Gastrocnemius medialis (tissue), 4 donors: ENCODE measurements at regions not wholly inside any gene's neighbourhood (a gene's known extent, or its start where the extent isn't known, plus 50 kb on each side); places are given as distances from the start of the nearest gene placed in this dataset.
"Not testable (repeated sequence)": the region's sequence is repeated elsewhere in the genome, so short reads cannot be mapped to it uniquely, and the experiment has no call there.

Experiments
- ATAC-seq, 2 donors: fragments of 150-250 bp; one replicate each; pipeline ENCODE4 v1.9.1; 2016
- DNase-seq, 2 donors: peaks; one replicate each; pipeline ENCODE4 v3.0.0-alpha.2; 2019
- H3K27ac ChIP-seq, 4 donors: fragments of 200-600 bp; sonication (generic); 1 replicate in 1 of 4; 2 replicates in 3 of 4; pipeline ENCODE4 v1.5.1; 2016 to 2018; ENCODE audit warnings: mild to moderate bottlenecking in 2 of 4, moderate library complexity in 1 of 4
- H3K27me3 ChIP-seq, 3 donors: fragments of 200-600 bp; sonication (generic) in 2 of 3; 1 replicate in 1 of 3; 2 replicates in 2 of 3; pipeline versions ENCODE4 v1.5.1 to v1.6.0; 2016 to 2019; ENCODE audit warnings: mild to moderate bottlenecking in 1 of 3, moderate library complexity in 1 of 3
- H3K36me3 ChIP-seq, 2 donors: fragments of 200-600 bp; sonication (generic) in 1 of 2; one replicate each; pipeline ENCODE4 v1.5.1; 2017 to 2018
- H3K4me1 ChIP-seq, 2 donors: fragments of 200-600 bp; sonication (generic) in 1 of 2; one replicate each; pipeline ENCODE4 v1.5.1; 2016 to 2017; ENCODE audit warnings: mild to moderate bottlenecking in 2 of 2
- H3K4me3 ChIP-seq, 4 donors: fragments of 200-600 bp; sonication (generic) in 3 of 4; 1 replicate in 1 of 4; 2 replicates in 3 of 4; pipeline ENCODE4 v1.5.1; 2016 to 2019; ENCODE audit warnings: mild to moderate bottlenecking in 2 of 4
- H3K9me3 ChIP-seq, 3 donors: fragments of 200-600 bp; sonication (generic) in 2 of 3; 1 replicate in 1 of 3; 2 replicates in 2 of 3; pipeline ENCODE4 v1.5.1; 2016 to 2019
- CTCF ChIP-seq, 5 experiments: fragments of 450-650 bp in 3 of 5; fragments of 200-600 bp in 2 of 5; sonication (generic) in 2 of 5; IDR thresholded peaks in 4 of 5; conservative IDR thresholded peaks in 1 of 5; 1 replicate in 4 of 5; 2 replicates in 1 of 5; pipeline ENCODE4 v1.5.1; 2016 to 2019; ENCODE audit warnings: antibody characterized with exemption in 5 of 5, mild to moderate bottlenecking in 3 of 5, moderate library complexity in 3 of 5
- POLR2A ChIP-seq, 2 donors: fragments of 450-650 bp; IDR thresholded peaks; one replicate each; pipeline ENCODE4 v1.6.1; 2017; ENCODE audit warnings: antibody characterized with exemption in 2 of 2, mild to moderate bottlenecking in 2 of 2, moderate library complexity in 2 of 2
- in situ Hi-C, 4 donors: fragments of 200-750 bp; cut with MboI; loops; one replicate each; pipeline versions ENCODE4 v1.15.0 to v1.8.0; 2017; ENCODE audit warnings: low sequenced_read_pairs in 4 of 4
- intact Hi-C: fragments of 100-400 bp; cut with DNase I; formaldehyde crosslinking; loops from one replicate; pipeline ENCODE4 v1.15.1; 2023; ENCODE audit warnings: low total_unique reads

- Histone ChIP-seq H3K4me1 (peaks cover 0 to 3% of the 10 kb centered on the region in 2 donors), H3K9me3 (no peaks in the 10 kb centered on the region), H3K27me3 (no peaks in the 10 kb centered on the region), H3K27ac (no peak overlapping the region), H3K36me3 (no peaks in the 10 kb centered on the region), H3K4me3 (no peak overlapping the region)
- DNase-seq (no peak), ATAC-seq (no peak)
- intact Hi-C loops, result no loop called here
- TF ChIP-seq CTCF (IDR thresholded peaks at IDR 0.05 in 4 of 5, conservative IDR thresholded peaks at IDR 0.05 in 1 of 5) (no peak), POLR2A (IDR thresholded peaks at IDR 0.05) (no peak)
- in situ Hi-C loops, result no loop called here
These were observed 185.8 kb upstream of the FLRT2 start for GRCh38 chr14:85344171-85344570.

GRCh38 chr14:85344847-85345570 is 184.9 kb upstream of the FLRT2 start:
- H3K4me1 ChIP-seq, result peaks cover 0 to 3% of the 10 kb centered on the region in 2 donors
- no peak for ATAC-seq
- no peak for DNase-seq
- intact Hi-C loops, result no loop called here
- H3K36me3 ChIP-seq, result no peaks in the 10 kb centered on the region
- TF ChIP-seq CTCF (IDR thresholded peaks at IDR 0.05 in 4 of 5, conservative IDR thresholded peaks at IDR 0.05 in 1 of 5), result no peak
- no peak for TF ChIP-seq POLR2A (IDR thresholded peaks at IDR 0.05)
- H3K9me3 ChIP-seq, result no peaks in the 10 kb centered on the region
- H3K27me3 ChIP-seq, result no peaks in the 10 kb centered on the region
- no peak overlapping the region for H3K27ac ChIP-seq
- in situ Hi-C loops, result no loop called here
- no peak overlapping the region for H3K4me3 ChIP-seq

GRCh38 chr14:85350667-85351066 is 179.3 kb upstream of the FLRT2 start:
- TF ChIP-seq POLR2A (IDR thresholded peaks at IDR 0.05) (no peak), CTCF (IDR thresholded peaks at IDR 0.05 in 4 of 5, conservative IDR thresholded peaks at IDR 0.05 in 1 of 5) (no peak)
- Histone ChIP-seq H3K9me3 (no peaks in the 10 kb centered on the region), H3K27ac (no peak overlapping the region), H3K36me3 (no peaks in the 10 kb centered on the region), H3K4me1 (no peaks in the 10 kb centered on the region), H3K4me3 (no peak overlapping the region), H3K27me3 (no peaks in the 10 kb centered on the region)
- no peak for ATAC-seq
- no peak for DNase-seq
- intact Hi-C loops, result no loop called here
- in situ Hi-C loops, result no loop called here

DNA sequence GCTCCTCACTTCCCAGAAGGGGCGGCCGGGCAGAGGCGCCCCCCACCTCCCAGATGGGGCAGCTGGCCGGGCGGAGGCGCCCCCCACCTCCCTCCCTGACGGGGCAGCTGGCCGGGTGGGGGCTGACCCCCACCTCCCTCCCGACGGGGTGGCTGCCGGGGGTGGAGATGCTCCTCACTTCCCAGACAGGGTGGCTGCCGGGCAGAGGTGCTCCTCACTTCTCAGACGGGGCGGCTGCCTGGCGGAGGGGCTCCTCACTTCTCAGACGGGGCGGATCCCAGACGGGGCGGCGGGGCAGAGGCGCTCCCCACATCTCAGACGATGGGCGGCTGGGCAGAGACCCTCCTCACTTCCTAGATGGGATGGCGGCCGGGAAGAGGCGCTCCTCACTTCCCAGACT is 177.4 kb upstream of the FLRT2 start:
- H3K9me3 ChIP-seq, H3K4me1 ChIP-seq, H3K36me3 ChIP-seq, in situ Hi-C loops, DNase-seq, H3K27me3 ChIP-seq, intact Hi-C loops, ATAC-seq, H3K27ac ChIP-seq, H3K4me3 ChIP-seq: not testable (repeated sequence)

- TF ChIP-seq POLR2A (IDR thresholded peaks at IDR 0.05), result no peak
- Histone ChIP-seq H3K9me3 (no peaks in the 10 kb centered on the region), H3K36me3 (no peaks in the 10 kb centered on the region), H3K4me1 (no peaks in the 10 kb centered on the region), H3K4me3 (no peak overlapping the region), H3K27ac (no peak overlapping the region), H3K27me3 (no peaks in the 10 kb centered on the region)
- ATAC-seq, result no peak
- in situ Hi-C loops (no loop called here), intact Hi-C loops (no loop called here)
- no peak for DNase-seq
These were observed 172.8 kb upstream of the FLRT2 start for GRCh38 chr14:85357120-85357519.
